RWPE2 (cell line): ENCODE measurements at regions not wholly inside any gene's neighbourhood (a gene's known extent, or its start where the extent isn't known, plus 50 kb on each side); places are given as distances from the start of the nearest gene placed in this dataset.

Source experiments
- ATAC-seq: fragments of 200-7000 bp; cut with Tn5 transposase; 3 replicates; pipeline ENCODE4 v1.9.1; 2021; ENCODE audit warnings: low read depth
- DNase-seq: peaks from one replicate; pipeline ENCODE4 v3.0.0-alpha.2; 2020; ENCODE audit warnings: low spot score
- H3K27ac ChIP-seq: fragments of 450-650 bp; 2 replicates; pipeline ENCODE4 v1.5.1; 2017; ENCODE audit warnings: mild to moderate bottlenecking; ENCODE audit not compliant: poor library complexity, severe bottlenecking
- H3K27me3 ChIP-seq: fragments of 250-450 bp; sonication (Bioruptor Pico); 2 replicates; pipeline ENCODE4 v1.5.1; 2021; ENCODE audit warnings: mild to moderate bottlenecking, moderate library complexity; ENCODE audit not compliant: insufficient read depth, poor library complexity, severe bottlenecking
- H3K36me3 ChIP-seq: fragments of 250-450 bp; sonication (Bioruptor Pico); 2 replicates; pipeline ENCODE4 v1.5.1; 2020; ENCODE audit warnings: low read depth, mild to moderate bottlenecking, moderate library complexity
- H3K4me1 ChIP-seq: fragments of 250-450 bp; sonication (Bioruptor Pico); 2 replicates; pipeline ENCODE4 v1.5.1; 2021; ENCODE audit warnings: mild to moderate bottlenecking, moderate library complexity; ENCODE audit not compliant: insufficient read depth, poor library complexity, severe bottlenecking
- H3K4me3 ChIP-seq: fragments of 250-450 bp; sonication (Bioruptor Pico); 2 replicates; pipeline ENCODE4 v1.5.1; 2021; ENCODE audit warnings: mild to moderate bottlenecking, moderate library complexity; ENCODE audit not compliant: severe bottlenecking
- H3K9me3 ChIP-seq: fragments of 250-450 bp; sonication (Bioruptor Pico); 2 replicates; pipeline ENCODE4 v1.5.1; 2021; ENCODE audit warnings: mild to moderate bottlenecking, moderate library complexity; ENCODE audit not compliant: severe bottlenecking
- TF ChIP-seq, protein P1 (sequence below): fragments of 450-650 bp; IDR thresholded peaks from one replicate; pipeline ENCODE4 v1.5.1; 2017; ENCODE audit warnings: mild to moderate bottlenecking, moderate library complexity; ENCODE audit not compliant: poor library complexity, severe bottlenecking

DNA sequence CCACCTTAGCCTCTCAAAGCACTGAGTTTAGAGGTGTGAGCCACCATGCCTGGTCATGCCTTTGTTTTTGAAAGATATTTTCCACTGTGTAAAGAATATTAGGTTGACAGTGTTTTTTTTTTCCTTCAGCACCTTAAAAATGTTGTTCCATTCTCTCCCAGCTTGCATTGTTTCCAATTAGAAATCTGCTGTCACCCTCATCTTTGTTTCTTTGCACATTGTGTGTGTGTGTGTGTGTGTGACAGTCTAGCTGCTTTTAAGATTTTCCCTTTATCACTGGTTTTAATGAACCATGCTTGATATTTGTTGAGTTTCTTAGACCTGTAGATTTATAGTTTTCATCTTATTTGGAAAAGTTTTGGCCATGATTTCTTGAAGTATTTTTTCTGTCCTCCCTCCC lies 79.0 kb upstream of the NKX1-1 start:
- no peak overlapping the region for H3K27ac ChIP-seq
- H3K27me3 ChIP-seq = peaks cover 13% of the 10 kb centered on the region
- no peaks in the 10 kb centered on the region for H3K36me3 ChIP-seq
- no peaks in the 10 kb centered on the region for H3K4me1 ChIP-seq
- no peak for ATAC-seq
- TF ChIP-seq, protein P1, sequence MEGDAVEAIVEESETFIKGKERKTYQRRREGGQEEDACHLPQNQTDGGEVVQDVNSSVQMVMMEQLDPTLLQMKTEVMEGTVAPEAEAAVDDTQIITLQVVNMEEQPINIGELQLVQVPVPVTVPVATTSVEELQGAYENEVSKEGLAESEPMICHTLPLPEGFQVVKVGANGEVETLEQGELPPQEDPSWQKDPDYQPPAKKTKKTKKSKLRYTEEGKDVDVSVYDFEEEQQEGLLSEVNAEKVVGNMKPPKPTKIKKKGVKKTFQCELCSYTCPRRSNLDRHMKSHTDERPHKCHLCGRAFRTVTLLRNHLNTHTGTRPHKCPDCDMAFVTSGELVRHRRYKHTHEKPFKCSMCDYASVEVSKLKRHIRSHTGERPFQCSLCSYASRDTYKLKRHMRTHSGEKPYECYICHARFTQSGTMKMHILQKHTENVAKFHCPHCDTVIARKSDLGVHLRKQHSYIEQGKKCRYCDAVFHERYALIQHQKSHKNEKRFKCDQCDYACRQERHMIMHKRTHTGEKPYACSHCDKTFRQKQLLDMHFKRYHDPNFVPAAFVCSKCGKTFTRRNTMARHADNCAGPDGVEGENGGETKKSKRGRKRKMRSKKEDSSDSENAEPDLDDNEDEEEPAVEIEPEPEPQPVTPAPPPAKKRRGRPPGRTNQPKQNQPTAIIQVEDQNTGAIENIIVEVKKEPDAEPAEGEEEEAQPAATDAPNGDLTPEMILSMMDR = no peak
- H3K9me3 ChIP-seq = peaks cover 12% of the 10 kb centered on the region
- H3K4me3 ChIP-seq = no peak overlapping the region
- DNase-seq = no peak

- ATAC-seq = no peak
- Histone ChIP-seq H3K9me3 (peaks cover 8% of the 10 kb centered on the region), H3K27me3 (no peaks in the 10 kb centered on the region), H3K4me1 (no peaks in the 10 kb centered on the region), H3K27ac (no peak overlapping the region), H3K36me3 (no peaks in the 10 kb centered on the region), H3K4me3 (no peak overlapping the region)
- TF ChIP-seq, protein P1 = no peak
- DNase-seq = peak; percentile 33
Observed at GRCh38 chr4:1480720-1481119, 74.5 kb upstream of the NKX1-1 start.

GRCh38 chr4:1479454-1479853 lies 73.2 kb upstream of the NKX1-1 start:
- H3K27me3 ChIP-seq = no peaks in the 10 kb centered on the region
- no peaks in the 10 kb centered on the region for H3K4me1 ChIP-seq
- H3K27ac ChIP-seq = no peak overlapping the region
- DNase-seq (peak; percentile 34), ATAC-seq (no peak)
- no peaks in the 10 kb centered on the region for H3K36me3 ChIP-seq
- TF ChIP-seq, protein P1 = no peak
- H3K4me3 ChIP-seq = no peak overlapping the region
- peaks cover 2% of the 10 kb centered on the region for H3K9me3 ChIP-seq

GRCh38 chr4:1478766-1479355 lies 72.6 kb upstream of the NKX1-1 start:
- Histone ChIP-seq H3K27me3 (no peaks in the 10 kb centered on the region), H3K36me3 (no peaks in the 10 kb centered on the region), H3K4me3 (no peak overlapping the region), H3K27ac (no peak overlapping the region), H3K9me3 (no peaks in the 10 kb centered on the region), H3K4me1 (no peaks in the 10 kb centered on the region)
- no peak for ATAC-seq
- DNase-seq = peak; percentile 28
- TF ChIP-seq, protein P1 = no peak

DNA sequence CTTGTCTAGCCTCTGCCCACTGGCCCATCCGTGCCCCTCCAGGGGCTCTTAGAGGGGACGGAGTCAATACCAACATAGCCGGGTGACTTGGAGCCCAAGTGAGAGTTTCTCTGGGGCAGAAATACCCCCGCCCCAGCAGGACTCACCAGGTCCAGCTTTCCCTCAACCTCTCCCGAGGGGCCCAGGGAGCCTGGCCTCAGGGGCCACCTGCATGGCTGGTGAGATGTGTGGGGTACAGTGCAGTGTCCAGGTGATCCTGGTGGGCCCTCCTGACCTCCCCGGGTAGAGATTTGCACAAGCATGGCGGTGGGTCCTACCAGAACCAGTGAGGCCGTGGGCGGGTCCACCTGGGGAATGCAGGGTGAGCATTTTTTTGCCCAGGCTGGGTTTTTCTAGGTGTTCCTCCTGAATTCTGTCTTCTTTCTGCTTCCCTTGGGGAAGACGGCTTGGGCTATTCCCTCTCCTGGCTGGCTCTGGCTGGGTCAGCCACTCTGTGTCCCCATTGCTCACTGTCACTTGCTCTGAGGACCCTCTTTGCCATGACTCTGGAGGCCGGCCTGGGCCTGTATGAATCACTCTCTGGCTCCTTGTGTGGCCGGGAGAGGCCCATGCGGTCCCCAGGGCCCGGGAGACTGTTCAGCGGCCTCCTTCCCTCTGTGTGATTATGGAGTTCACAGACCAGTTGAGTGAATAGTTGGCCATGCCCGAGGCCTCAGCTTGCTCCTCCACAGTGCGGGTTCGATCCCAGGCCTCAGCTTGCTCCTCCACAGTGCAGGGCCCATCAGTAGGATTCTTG lies 71.0 kb upstream of the NKX1-1 start:
- H3K9me3 ChIP-seq = no peaks in the 10 kb centered on the region
- DNase-seq (peak; percentile 33), ATAC-seq (no peak)
- TF ChIP-seq, protein P1 = no peak
- H3K27me3 ChIP-seq = peaks cover 5% of the 10 kb centered on the region
- H3K36me3 ChIP-seq = no peaks in the 10 kb centered on the region
- no peak overlapping the region for H3K27ac ChIP-seq
- H3K4me1 ChIP-seq = no peaks in the 10 kb centered on the region
- no peak overlapping the region for H3K4me3 ChIP-seq
